HepG2 (cell line): ENCODE measurements at regions not wholly inside any gene's neighbourhood (a gene's known extent, or its start where the extent isn't known, plus 50 kb on each side); places are given as distances from the start of the nearest gene placed in this dataset.
"Not testable (repeated sequence)": the region's sequence is repeated elsewhere in the genome, so short reads cannot be mapped to it uniquely, and the experiment has no call there.

Source experiments
- ATAC-seq: fragments of 200-7000 bp; cut with Tn5 transposase; 3 replicates; pipeline ENCODE4 v1.9.1; 2020; ENCODE audit warnings: mild to moderate bottlenecking, moderate library complexity
- BruUV-seq: library from RNA; stranded (reverse); fragments of 400-500 nt; replicated peaks from 2 replicates; lab custom pipeline; 2021; lab: Mats Ljungman, UMichigan
- CTCF ChIA-PET: fragments of 300-600 bp; formaldehyde crosslinking; extraction: SDS; loops from one replicate; lab custom pipeline; 2021; ENCODE audit warnings: low total read pairs, inconsistent platforms, low intra/inter-chr PET ratio; lab: Yijun Ruan, JAX
- POLR2A ChIA-PET: fragments of 350-600 bp; sonication (Branson Sonifier 250); formaldehyde crosslinking; loops from one replicate; lab custom pipeline; 2020; ENCODE audit warnings: antibody characterized with exemption, inconsistent platforms; lab: Yijun Ruan, JAX
- DNase-seq: peaks from one replicate; pipeline ENCODE4 v3.0.0-alpha.2; 2015; ENCODE audit warnings: low spot score
- FAIRE-seq: peaks from 3 replicates; lab custom pipeline; 2011; peaks lifted over from hg19 to GRCh38; lab: Jason Lieb, UNC
- H2AFZ ChIP-seq: one replicate; pipeline ENCODE4 v1.6.1; 2011; ENCODE audit warnings: low read length, inconsistent platforms
- H3K27ac ChIP-seq: fragments of 300-600 bp; 3 replicates; pipeline ENCODE4 v1.8.0; 2011; ENCODE audit warnings: mixed run types, mild to moderate bottlenecking, mixed read lengths, low read length, inconsistent platforms; ENCODE audit not compliant: insufficient read depth; ENCODE audit errors: extremely low read length
- H3K27me3 ChIP-seq, 2 experiments: fragments of 200-600 bp in 1 of 2; 2 replicates in 1 of 2; 3 replicates in 1 of 2; pipeline versions ENCODE4 v1.6.0 to v1.8.0; 2011; ENCODE audit warnings: low read length in 2 of 2, mild to moderate bottlenecking in 2 of 2, moderate library complexity in 2 of 2, inconsistent platforms in 1 of 2; ENCODE audit not compliant: insufficient read depth in 2 of 2, control insufficient read depth in 1 of 2
- H3K36me3 ChIP-seq, 2 experiments: fragments of 200-600 bp in 1 of 2; replicated peaks in 1 of 2; 2 replicates in 1 of 2; 3 replicates in 1 of 2; pipeline versions ENCODE4 v1.5.1 to v1.8.0; 2011; ENCODE audit warnings: low read length in 2 of 2, inconsistent platforms in 1 of 2; ENCODE audit not compliant: insufficient read depth in 2 of 2, control insufficient read depth in 1 of 2
- H3K4me1 ChIP-seq: 2 replicates; pipeline ENCODE4 v1.5.1; 2012; ENCODE audit warnings: low read length, inconsistent platforms; ENCODE audit not compliant: insufficient read depth
- H3K4me2 ChIP-seq: 2 replicates; pipeline ENCODE4 v1.6.0; 2011; ENCODE audit warnings: low read depth, low read length, inconsistent platforms
- H3K4me3 ChIP-seq, 3 experiments: fragments of 200-600 bp in 1 of 3; sonication (generic), shearing (Covaris generic) in 1 of 3; replicated peaks in 1 of 3; 2 replicates each; pipeline ENCODE4 v1.5.1; 2011 to 2016; ENCODE audit warnings: low read length in 3 of 3, inconsistent platforms in 2 of 3, low read depth in 2 of 3, mild to moderate bottlenecking in 2 of 3, control low read depth in 1 of 3, mixed read lengths in 1 of 3; ENCODE audit not compliant: insufficient read depth in 1 of 3
- H3K79me2 ChIP-seq: one replicate; pipeline ENCODE4 v1.6.1; 2011; ENCODE audit warnings: low read length, inconsistent platforms; ENCODE audit not compliant: insufficient read depth
- H3K9ac ChIP-seq: 2 replicates; pipeline ENCODE4 v1.6.0; 2011; ENCODE audit warnings: mild to moderate bottlenecking, low read depth, low read length, inconsistent platforms; ENCODE audit not compliant: insufficient read depth
- H3K9me3 ChIP-seq: 2 replicates; pipeline ENCODE4 v1.5.1; 2012; ENCODE audit warnings: mild to moderate bottlenecking, low read length
- H4K20me1 ChIP-seq: 2 replicates; pipeline ENCODE4 v1.6.0; 2011; ENCODE audit warnings: inconsistent platforms, mild to moderate bottlenecking, low read length, moderate library complexity; ENCODE audit not compliant: insufficient read depth
- ETV6 ChIP-seq: sonication (generic); formaldehyde crosslinking; conservative IDR thresholded peaks from 2 replicates; pipeline ENCODE4 v1.4.0; 2020; ENCODE audit warnings: missing genetic modification reagents
- JUND ChIP-seq: sonication (generic); formaldehyde crosslinking; IDR thresholded peaks from 2 replicates; pipeline ENCODE4 v1.8.0; 2022; ENCODE audit warnings: mild to moderate bottlenecking, missing genetic modification reagents
- SIX4 ChIP-seq: sonication (generic); formaldehyde crosslinking; IDR thresholded peaks from 2 replicates; pipeline ENCODE4 v1.4.0; 2020; ENCODE audit warnings: missing genetic modification reagents
- ZBTB44 ChIP-seq: sonication (generic); formaldehyde crosslinking; IDR thresholded peaks from 2 replicates; pipeline ENCODE4 v1.4.0; 2020; ENCODE audit warnings: missing genetic modification reagents
- ZNF136 ChIP-seq: sonication (generic); formaldehyde crosslinking; IDR thresholded peaks from 2 replicates; pipeline ENCODE4 v1.8.1; 2022; ENCODE audit warnings: low read depth, mild to moderate bottlenecking, moderate library complexity, missing genetic modification reagents
- ZNF280D ChIP-seq: sonication (generic); formaldehyde crosslinking; IDR thresholded peaks from 2 replicates; pipeline ENCODE4 v1.5.1; 2020; ENCODE audit warnings: mild to moderate bottlenecking, missing genetic modification reagents
- ZNF672 ChIP-seq: sonication (generic); formaldehyde crosslinking; IDR thresholded peaks from 2 replicates; pipeline ENCODE4 v1.8.1; 2022; ENCODE audit warnings: missing genetic modification reagents
- ZNF720 ChIP-seq: sonication (generic); formaldehyde crosslinking; IDR thresholded peaks from 2 replicates; pipeline ENCODE4 v1.4.0; 2020; ENCODE audit warnings: missing genetic modification reagents
- ZNF777 ChIP-seq: sonication (generic); formaldehyde crosslinking; IDR thresholded peaks from 2 replicates; pipeline ENCODE4 v1.4.0; 2020; ENCODE audit warnings: missing genetic modification reagents
- whole genome bisulfite sequencing: methylation state at CpG from one replicate; pipeline ENCODE4 v1.1.6; 2017; ENCODE audit warnings: low lambda C conversion rate; 5-methylcytosine and 5-hydroxymethylcytosine counted together
- in situ Hi-C: cut with HindIII; loops from 2 replicates; pipeline ENCODE4 v1.10.0; 2017; ENCODE audit warnings: low pct_unique_long_range_greater_than_20kb; ENCODE audit not compliant: extremely low pct_ligation_motif_present
- intact Hi-C: fragments of 100-400 bp; cut with micrococcal nuclease; formaldehyde crosslinking; loops from one replicate; pipeline ENCODE4 v1.10.0; 2022; ENCODE audit not compliant: unreplicated experiment

GRCh38 chr1:170427002-170427401 lies 105.0 kb upstream of the GORAB start:
- intact Hi-C loops, H3K27me3 ChIP-seq, H3K36me3 ChIP-seq, FAIRE-seq, H3K79me2 ChIP-seq, BruUV-seq, H3K4me1 ChIP-seq, H4K20me1 ChIP-seq, H3K9me3 ChIP-seq, ATAC-seq, H3K9ac ChIP-seq, POLR2A ChIA-PET, CTCF ChIA-PET, H2AFZ ChIP-seq, in situ Hi-C loops, H3K4me2 ChIP-seq, DNase-seq, H3K27ac ChIP-seq, H3K4me3 ChIP-seq: not testable (repeated sequence)
- WGBS, result 0% methylated on average over 1 of the region's 1 CpG

GRCh38 chr1:170436928-170437327 lies 95.0 kb upstream of the GORAB start:
- CTCF ChIA-PET, result no interaction called here
- H4K20me1 ChIP-seq, result no peaks in the 10 kb centered on the region
- intact Hi-C loops, result no loop called here

More at GRCh38 chr1:170436928-170437327, 95.0 kb upstream of the GORAB start:
- Histone ChIP-seq H3K27ac (no peak overlapping the region), H3K27me3 (no peaks in the 10 kb centered on the region), H2AFZ (no peak overlapping the region), H3K4me3 (no peak overlapping the region), H3K9ac (no peak overlapping the region), H3K4me2 (no peak overlapping the region), H3K79me2 (no peaks in the 10 kb centered on the region), H3K9me3 (no peaks in the 10 kb centered on the region), H3K4me1 (no peaks in the 10 kb centered on the region), H3K36me3 (no peaks in the 10 kb centered on the region)
- no TSS peak for BruUV-seq
- in situ Hi-C loops, result no loop called here
- FAIRE-seq (no peak), ATAC-seq (no peak), DNase-seq (no peak)
- WGBS, result under 1% methylated on average over 3 of the region's 3 CpGs
- TF ChIP-seq ZNF136 (CRISPR knock-in tag), result no peak
- TF ChIP-seq JUND (CRISPR knock-in tag), result no peak
- TF ChIP-seq ZNF672 (CRISPR knock-in tag), result no peak
- no peak for TF ChIP-seq ZNF777 (CRISPR knock-in tag)
- no peak for TF ChIP-seq ZNF720
- TF ChIP-seq ZNF280D (CRISPR knock-in tag), result no peak
- no peak for TF ChIP-seq ZBTB44 (CRISPR knock-in tag)
- TF ChIP-seq SIX4 (CRISPR knock-in tag), result no peak
- TF ChIP-seq ETV6 (CRISPR knock-in tag), result no peak
- POLR2A ChIA-PET, result no interaction called here
